GM12878 (cell line): ENCODE measurements at regions not wholly inside any gene's neighbourhood (a gene's known extent, or its start where the extent isn't known, plus 50 kb on each side); places are given as distances from the start of the nearest gene placed in this dataset.

Source experiments
- ATAC-seq: fragments of 200-7000 bp; cut with Tn5 transposase; 3 replicates; pipeline ENCODE4 v1.9.1; 2020; ENCODE audit warnings: mild to moderate bottlenecking, moderate library complexity
- BruUV-seq: library from RNA; stranded (reverse); fragments of 400-500 nt; replicated peaks from 2 replicates; lab custom pipeline; 2021; lab: Mats Ljungman, UMichigan
- CTCF ChIA-PET: fragments of 300-600 bp; sonication (Branson Sonifier 250); formaldehyde crosslinking; extraction: SDS; loops from one replicate; lab custom pipeline; 2021; ENCODE audit warnings: inconsistent platforms; lab: Yijun Ruan, JAX
- POLR2A ChIA-PET: fragments of 350-600 bp; formaldehyde crosslinking; extraction: SDS; loops from one replicate; lab custom pipeline; 2021; ENCODE audit warnings: inconsistent platforms; lab: Charles Lee
- RAD21 ChIA-PET: fragments of 300-600 bp; sonication (Branson Sonifier 250); formaldehyde crosslinking; loops from one replicate; lab custom pipeline; 2023; ENCODE audit warnings: antibody characterized with exemption; ENCODE audit not compliant: unreplicated experiment; lab: Charles Lee
- SMC1A ChIA-PET: fragments of 300-600 bp; sonication (Branson Sonifier 250); formaldehyde crosslinking; loops from one replicate; lab custom pipeline; 2023; ENCODE audit not compliant: unreplicated experiment, uncharacterized antibody; lab: Charles Lee
- DNase-seq: peaks from one replicate; pipeline ENCODE4 v3.0.0-alpha.2; 2011; ENCODE audit warnings: low read depth, low spot score
- FAIRE-seq: peaks from 3 replicates; lab custom pipeline; 2011; peaks lifted over from hg19 to GRCh38; lab: Jason Lieb, UNC
- H2AFZ ChIP-seq: 2 replicates; pipeline ENCODE4 v1.6.0; 2011; ENCODE audit warnings: low read depth, low read length, control low read depth; ENCODE audit not compliant: control insufficient read depth
- H3K27ac ChIP-seq: 2 replicates; pipeline ENCODE4 v1.5.1; 2011; ENCODE audit warnings: control low read depth; ENCODE audit not compliant: control insufficient read depth, insufficient read depth
- H3K27me3 ChIP-seq, 2 experiments: replicated peaks in 1 of 2; 2 replicates each; pipeline versions ENCODE4 v1.6.0 to v1.6.1; 2011; ENCODE audit warnings: low read length in 1 of 2; ENCODE audit not compliant: control insufficient read depth in 2 of 2, insufficient read depth in 2 of 2
- H3K36me3 ChIP-seq, 2 experiments: 2 replicates each; pipeline ENCODE4 v1.5.1; 2011; ENCODE audit warnings: low read length in 1 of 2; ENCODE audit not compliant: control insufficient read depth in 2 of 2, insufficient read depth in 2 of 2
- H3K4me1 ChIP-seq: 2 replicates; pipeline ENCODE4 v1.6.1; 2011; ENCODE audit warnings: mild to moderate bottlenecking, low read length, moderate library complexity, mixed read lengths; ENCODE audit not compliant: control insufficient read depth, insufficient read depth
- H3K4me2 ChIP-seq: 2 replicates; pipeline ENCODE4 v1.6.0; 2011; ENCODE audit warnings: control low read depth; ENCODE audit not compliant: control insufficient read depth, insufficient read depth
- H3K4me3 ChIP-seq: fragments of 200-600 bp; sonication (generic); 2 replicates; pipeline ENCODE4 v1.5.1; 2016
- H3K79me2 ChIP-seq: 2 replicates; pipeline ENCODE4 v1.6.0; 2011; ENCODE audit warnings: low read length; ENCODE audit not compliant: control insufficient read depth, insufficient read depth
- H3K9ac ChIP-seq: 2 replicates; pipeline ENCODE4 v1.8.0; 2011; ENCODE audit warnings: low read length, control low read depth, mixed read lengths; ENCODE audit not compliant: control insufficient read depth, insufficient read depth
- H3K9me3 ChIP-seq: replicated peaks from 3 replicates; pipeline ENCODE4 v1.5.1; 2011; ENCODE audit warnings: mild to moderate bottlenecking, low read length; ENCODE audit not compliant: control insufficient read depth, insufficient read depth
- H4K20me1 ChIP-seq: 2 replicates; pipeline ENCODE4 v1.6.0; 2011; ENCODE audit not compliant: control insufficient read depth, insufficient read depth
- HCFC1 ChIP-seq: fragments of 150-350 bp; IDR thresholded peaks from 2 replicates; pipeline ENCODE4 v1.6.1; 2014; ENCODE audit warnings: low read length
- JUND ChIP-seq: IDR thresholded peaks from 2 replicates; pipeline ENCODE4 v1.6.1; 2012; ENCODE audit warnings: low read depth, mild to moderate bottlenecking, low read length, improper control_type of control experiment, moderate library complexity
- LARP7 ChIP-seq: fragments of 450-650 bp; IDR thresholded peaks from 2 replicates; pipeline ENCODE4 v1.6.1; 2017; ENCODE audit warnings: mild to moderate bottlenecking
- MTA3 ChIP-seq: IDR thresholded peaks from 2 replicates; pipeline ENCODE4 v1.6.1; 2012; ENCODE audit warnings: low read length, inconsistent platforms, borderline replicate concordance
- TCF12 ChIP-seq: IDR thresholded peaks from 2 replicates; pipeline ENCODE4 v1.6.1; 2011; ENCODE audit warnings: low read depth, mild to moderate bottlenecking, low read length
- ZNF24 ChIP-seq: fragments of 450-650 bp; IDR thresholded peaks from 2 replicates; pipeline ENCODE4 v1.6.1; 2017; ENCODE audit warnings: antibody characterized with exemption, mild to moderate bottlenecking
- ZNF384 ChIP-seq: IDR thresholded peaks from 2 replicates; pipeline ENCODE4 v1.6.1; 2012; ENCODE audit warnings: low read depth, mild to moderate bottlenecking, low read length, improper control_type of control experiment, borderline replicate concordance
- WGBS: methylation state at CpG from one replicate; pipeline ENCODE4 v1.1.6; 2016; ENCODE audit warnings: low lambda C conversion rate; ENCODE audit not compliant: insufficient replicate concordance, insufficient coverage; ENCODE audit errors: missing lambda C conversion rate; 5-methylcytosine and 5-hydroxymethylcytosine counted together
- in situ Hi-C: fragments of 300-500 bp; cut with MboI; formaldehyde crosslinking; loops from 9 replicates; pipeline ENCODE4 v1.14.3; 2018; ENCODE audit warnings: mixed read lengths
- intact Hi-C: fragments of 100-400 bp; cut with micrococcal nuclease; formaldehyde crosslinking; loops from one replicate; pipeline ENCODE4 v1.14.2; 2022; ENCODE audit not compliant: unreplicated experiment
- TF ChIP-seq, protein P1 (sequence below): fragments of 450-650 bp; IDR thresholded peaks from 2 replicates; pipeline ENCODE4 v1.6.1; 2018; ENCODE audit warnings: borderline replicate concordance, mild to moderate bottlenecking; ENCODE audit not compliant: partially characterized antibody

DNA sequence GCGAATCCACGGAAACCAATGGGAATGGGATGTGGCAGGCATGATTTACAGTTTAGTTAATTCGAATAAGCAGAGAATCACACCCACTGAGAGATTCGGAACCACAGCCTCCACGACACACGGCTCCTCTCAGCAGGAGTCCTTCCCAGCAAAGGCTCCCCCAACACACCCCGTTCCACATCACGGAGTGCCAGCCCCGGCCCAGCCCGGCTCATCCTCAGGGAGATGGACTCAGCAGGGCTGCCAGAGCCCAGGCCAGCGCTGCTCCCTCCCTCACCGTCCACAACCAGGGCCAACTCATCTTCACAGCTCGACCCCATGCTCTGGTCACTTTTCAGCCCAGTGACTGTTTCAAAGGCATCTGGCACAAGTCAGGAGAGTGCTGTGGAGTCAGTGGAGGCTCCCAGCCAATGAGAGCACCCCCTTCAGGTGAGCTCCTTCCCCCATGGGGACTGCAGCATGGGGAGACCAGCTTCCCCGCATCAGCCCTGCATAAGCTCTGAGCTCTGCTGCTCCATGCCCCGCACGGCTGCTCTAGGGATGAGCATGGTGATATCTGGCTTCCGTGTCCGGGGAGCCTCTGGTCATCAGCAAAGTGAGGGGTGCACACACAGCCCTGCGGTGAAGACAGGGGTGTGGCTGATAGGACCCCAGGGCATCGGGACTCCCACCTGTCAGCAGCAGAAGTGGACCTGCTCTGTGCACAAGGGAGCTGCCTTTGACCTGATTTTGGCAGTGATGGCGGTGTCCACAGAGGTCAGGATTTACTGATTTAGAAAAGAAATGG lies 238.8 kb upstream of the SFSWAP start:
- no peak overlapping the region for H3K27ac ChIP-seq
- DNase-seq = no peak
- POLR2A ChIA-PET = interaction anchor here (0.6 kb wide), 1 partner anchor 187 kb away, joined by 9 read pairs; no protein-coding TSS in a partner anchor
- no peaks in the 10 kb centered on the region for H3K79me2 ChIP-seq
- H3K4me3 ChIP-seq = no peak overlapping the region
- no peaks in the 10 kb centered on the region for H3K27me3 ChIP-seq
- TF ChIP-seq MTA3 = no peak
- TF ChIP-seq JUND = no peak
- TF ChIP-seq HCFC1 = no peak
- TF ChIP-seq TCF12 = no peak
- TF ChIP-seq, protein P1, sequence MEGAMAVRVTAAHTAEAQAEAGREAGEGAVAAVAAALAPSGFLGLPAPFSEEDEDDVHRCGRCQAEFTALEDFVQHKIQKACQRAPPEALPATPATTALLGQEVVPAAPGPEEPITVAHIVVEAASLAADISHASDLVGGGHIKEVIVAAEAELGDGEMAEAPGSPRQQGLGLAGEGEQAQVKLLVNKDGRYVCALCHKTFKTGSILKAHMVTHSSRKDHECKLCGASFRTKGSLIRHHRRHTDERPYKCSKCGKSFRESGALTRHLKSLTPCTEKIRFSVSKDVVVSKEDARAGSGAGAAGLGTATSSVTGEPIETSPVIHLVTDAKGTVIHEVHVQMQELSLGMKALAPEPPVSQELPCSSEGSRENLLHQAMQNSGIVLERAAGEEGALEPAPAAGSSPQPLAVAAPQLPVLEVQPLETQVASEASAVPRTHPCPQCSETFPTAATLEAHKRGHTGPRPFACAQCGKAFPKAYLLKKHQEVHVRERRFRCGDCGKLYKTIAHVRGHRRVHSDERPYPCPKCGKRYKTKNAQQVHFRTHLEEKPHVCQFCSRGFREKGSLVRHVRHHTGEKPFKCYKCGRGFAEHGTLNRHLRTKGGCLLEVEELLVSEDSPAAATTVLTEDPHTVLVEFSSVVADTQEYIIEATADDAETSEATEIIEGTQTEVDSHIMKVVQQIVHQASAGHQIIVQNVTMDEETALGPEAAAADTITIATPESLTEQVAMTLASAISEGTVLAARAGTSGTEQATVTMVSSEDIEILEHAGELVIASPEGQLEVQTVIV = no peak
- no peak for TF ChIP-seq ZNF384
- no peak for TF ChIP-seq LARP7
- no peak for TF ChIP-seq ZNF24
- TF ChIP-seq, all 136 proteins: peak for 0
- Histone ChIP-seq H3K4me2 (no peak overlapping the region), H2AFZ (no peak overlapping the region), H3K36me3 (no peaks in the 10 kb centered on the region), H3K9ac (no peak overlapping the region), H4K20me1 (no peaks in the 10 kb centered on the region), H3K9me3 (no peaks in the 10 kb centered on the region), H3K4me1 (no peaks in the 10 kb centered on the region)
- ChIA-PET SMC1A (no interaction called here), RAD21 (no interaction called here), CTCF (no interaction called here)
- no peak for FAIRE-seq
- ATAC-seq = no peak
- intact Hi-C loops (no loop called here), in situ Hi-C loops (no loop called here)
- WGBS = 37% methylated on average over 21 of the region's 21 CpGs
- BruUV-seq = no TSS peak
